A673 (cell line): ENCODE measurements at regions not wholly inside any gene's neighbourhood (a gene's known extent, or its start where the extent isn't known, plus 50 kb on each side); places are given as distances from the start of the nearest gene placed in this dataset.

Experiments
- EZH2 ChIP-seq: fragments of 200-600 bp; sonication (generic); IDR thresholded peaks from 2 replicates; pipeline ENCODE4 v1.6.1; 2017; ENCODE audit warnings: borderline replicate concordance, low read depth, mild to moderate bottlenecking, mixed read lengths, antibody characterized with exemption, low read length; ENCODE audit not compliant: poor library complexity, severe bottlenecking
- TF ChIP-seq, protein P1 (sequence below): fragments of 300-800, 200-600 bp; sonication (generic); conservative IDR thresholded peaks from 2 replicates; pipeline ENCODE4 v1.5.1; 2017; ENCODE audit warnings: low read depth, mild to moderate bottlenecking, antibody characterized with exemption, low read length, moderate library complexity, mixed read lengths

DNA sequence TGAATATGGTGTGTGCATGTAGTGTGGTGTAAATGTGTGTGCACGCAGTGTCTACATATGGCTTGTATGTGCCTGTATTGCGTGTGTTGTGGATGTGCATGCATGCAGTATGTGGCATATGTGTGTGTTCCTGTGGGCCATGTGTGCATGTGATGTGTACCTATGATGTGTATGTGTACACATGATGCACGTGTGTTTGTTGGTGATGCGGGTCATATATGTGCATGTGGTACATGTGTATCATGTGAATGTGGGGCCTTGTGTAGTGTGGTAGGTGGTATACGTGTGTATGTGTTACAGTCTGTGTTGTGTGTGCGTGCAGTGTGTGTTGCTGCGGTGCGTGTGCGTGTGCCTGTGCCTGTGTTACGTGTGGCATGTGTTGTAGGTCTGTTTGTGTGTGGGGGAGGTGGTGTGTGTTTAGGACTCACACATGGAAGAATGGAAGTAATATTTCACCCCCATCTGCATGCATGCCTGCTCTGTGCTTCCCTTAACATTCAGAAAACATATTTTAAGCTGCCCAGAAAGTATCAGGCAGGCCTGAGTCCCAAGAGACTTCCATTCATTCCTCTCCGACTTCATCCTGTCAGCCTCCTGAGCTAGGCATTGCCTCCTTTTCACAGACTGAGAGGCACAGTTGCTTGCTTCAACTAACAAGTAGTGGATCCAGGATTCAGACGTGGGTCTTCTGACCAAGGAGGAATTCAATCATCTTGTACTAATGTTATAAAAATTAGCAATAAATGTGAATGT lies 55.4 kb upstream of the RUFY1 start:
- TF ChIP-seq, protein P1, sequence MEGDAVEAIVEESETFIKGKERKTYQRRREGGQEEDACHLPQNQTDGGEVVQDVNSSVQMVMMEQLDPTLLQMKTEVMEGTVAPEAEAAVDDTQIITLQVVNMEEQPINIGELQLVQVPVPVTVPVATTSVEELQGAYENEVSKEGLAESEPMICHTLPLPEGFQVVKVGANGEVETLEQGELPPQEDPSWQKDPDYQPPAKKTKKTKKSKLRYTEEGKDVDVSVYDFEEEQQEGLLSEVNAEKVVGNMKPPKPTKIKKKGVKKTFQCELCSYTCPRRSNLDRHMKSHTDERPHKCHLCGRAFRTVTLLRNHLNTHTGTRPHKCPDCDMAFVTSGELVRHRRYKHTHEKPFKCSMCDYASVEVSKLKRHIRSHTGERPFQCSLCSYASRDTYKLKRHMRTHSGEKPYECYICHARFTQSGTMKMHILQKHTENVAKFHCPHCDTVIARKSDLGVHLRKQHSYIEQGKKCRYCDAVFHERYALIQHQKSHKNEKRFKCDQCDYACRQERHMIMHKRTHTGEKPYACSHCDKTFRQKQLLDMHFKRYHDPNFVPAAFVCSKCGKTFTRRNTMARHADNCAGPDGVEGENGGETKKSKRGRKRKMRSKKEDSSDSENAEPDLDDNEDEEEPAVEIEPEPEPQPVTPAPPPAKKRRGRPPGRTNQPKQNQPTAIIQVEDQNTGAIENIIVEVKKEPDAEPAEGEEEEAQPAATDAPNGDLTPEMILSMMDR = no peak
- TF ChIP-seq EZH2 = no peak
